ENCODE measurements at regions not wholly inside any gene's neighbourhood (a gene's known extent, or its start where the extent isn't known, plus 50 kb on each side); places are given as distances from the start of the nearest gene placed in this dataset.

GRCh38 chr6:167689278-167689677 is 137.4 kb upstream of the AFDN start:
- H4K8ac ChIP-seq (ENCODE audit: low read depth in 2 of 2, low read length in 2 of 2): no peak overlapping the region
- WGBS, 2 experiments (ENCODE audit: extremely low coverage in 2 of 2, insufficient read length in 1 of 2): no CpG with 5 or more reads among the region's 5 CpGs
- H3K4me1 ChIP-seq (ENCODE audit: control insufficient read depth, insufficient read depth, low read length): no peaks in the 10 kb centered on the region
- no peaks in the 10 kb centered on the region for H3K27me3 ChIP-seq (ENCODE audit: control insufficient read depth, insufficient read depth, low read length)
- H3K4ac ChIP-seq (ENCODE audit: low read depth, low read length): no peak overlapping the region
- H4K91ac ChIP-seq (ENCODE audit: insufficient read depth, low read depth, low read length): no peak overlapping the region
- no peaks in the 10 kb centered on the region for H3K79me1 ChIP-seq (ENCODE audit: low read depth in 1 of 2, low read length in 2 of 2)
- intact Hi-C loops (cut with micrococcal nuclease): no loop called here
- BruUV-seq (replicated peaks): no TSS peak
- no peak overlapping the region for H3K23ac ChIP-seq (ENCODE audit: low read depth, low read length)
- H2BK5ac ChIP-seq (ENCODE audit: low read depth, low read length, poor library complexity, severe bottlenecking): no peak overlapping the region
- dilution Hi-C loops (cut with HindIII; ENCODE audit: low sequenced_read_pairs, unreplicated experiment): no loop called here
- DNase-seq (no peak), ATAC-seq (ENCODE audit: low read depth) (no peak)
- ChIA-PET POLR2A (ENCODE audit: unreplicated experiment) (no interaction called here), CTCF (no interaction called here)
- no peak for TF ChIP-seq POLR2A (IDR thresholded peaks at IDR 0.05; ENCODE audit: low read depth, low read length)
- TF ChIP-seq FOS (IDR thresholded peaks at IDR 0.05; ENCODE audit: low read depth, low read length): no peak
- TF ChIP-seq RCOR1 (IDR thresholded peaks at IDR 0.05; ENCODE audit: insufficient replicate concordance, low read length): no peak
- TF ChIP-seq MXI1 (IDR thresholded peaks at IDR 0.05; ENCODE audit: borderline replicate concordance, low read depth, low read length): no peak
- no peak for TF ChIP-seq RAD21 (IDR thresholded peaks at IDR 0.05; ENCODE audit: low read length)
- no peak for TF ChIP-seq BHLHE40 (IDR thresholded peaks at IDR 0.05; ENCODE audit: low read depth, low read length)
- TF ChIP-seq RFX5 (IDR thresholded peaks at IDR 0.05; ENCODE audit: low read depth, low read length): no peak
- no peak for TF ChIP-seq MAFK (IDR thresholded peaks at IDR 0.05; ENCODE audit: low read depth, low read length)
- no peak overlapping the region for H3K56ac ChIP-seq (ENCODE audit: extremely low read depth, insufficient read depth, low read length)
- H4K5ac ChIP-seq (ENCODE audit: low read depth, low read length): no peak overlapping the region
- no peak overlapping the region for H2AFZ ChIP-seq (replicated peaks; ENCODE audit: low read length, poor library complexity)
- no peaks in the 10 kb centered on the region for H3K9me1 ChIP-seq (ENCODE audit: insufficient read depth, low read length)
- H3K4me2 ChIP-seq (ENCODE audit: low read depth, low read length): no peak overlapping the region
- no peaks in the 10 kb centered on the region for H4K20me1 ChIP-seq (ENCODE audit: insufficient read depth, low read length)
- H2BK120ac ChIP-seq (ENCODE audit: low read depth, low read length): no peak overlapping the region
- no peak overlapping the region for H2BK15ac ChIP-seq (ENCODE audit: low read depth, low read length)
- H3K36me3 ChIP-seq (ENCODE audit: control insufficient read depth, insufficient read depth, low read length): no peaks in the 10 kb centered on the region
- no peak overlapping the region for H3K4me3 ChIP-seq (ENCODE audit: insufficient read depth, low read depth, low read length)
- H3K18ac ChIP-seq (ENCODE audit: low read depth, low read length): no peak overlapping the region
- no peak overlapping the region for H2AK5ac ChIP-seq (ENCODE audit: low read depth, low read length)
- no peak overlapping the region for H3K14ac ChIP-seq (replicated peaks; ENCODE audit: low read depth, low read length)
- no peak overlapping the region for H3K9ac ChIP-seq (ENCODE audit: low read depth, low read length)
- H3K27ac ChIP-seq (ENCODE audit: insufficient read depth, low read length): no peak overlapping the region
- no peak overlapping the region for H2BK20ac ChIP-seq (ENCODE audit: low read depth, low read length)
- peaks cover 45% of the 10 kb centered on the region for H3K9me3 ChIP-seq (ENCODE audit: control insufficient read depth, insufficient read depth, low read length)
- H2AK9ac ChIP-seq (replicated peaks; ENCODE audit: low read depth, low read length, poor library complexity): no peak overlapping the region
- in situ Hi-C loops (cut with MboI; ENCODE audit: low sequenced_read_pairs): no loop called here

Measured in IMR-90 (cell line).